Gastrocnemius medialis (tissue), 4 donors: ENCODE measurements at regions not wholly inside any gene's neighbourhood (a gene's known extent, or its start where the extent isn't known, plus 50 kb on each side); places are given as distances from the start of the nearest gene placed in this dataset.

ENCODE experiments used
- CTCF ChIP-seq, 5 experiments: fragments of 450-650 bp in 3 of 5; fragments of 200-600 bp in 2 of 5; sonication (generic) in 2 of 5; IDR thresholded peaks in 4 of 5; conservative IDR thresholded peaks in 1 of 5; 1 replicate in 4 of 5; 2 replicates in 1 of 5; pipeline ENCODE4 v1.5.1; 2016 to 2019; ENCODE audit warnings: antibody characterized with exemption in 5 of 5, mild to moderate bottlenecking in 3 of 5, moderate library complexity in 3 of 5
- POLR2A ChIP-seq, 2 donors: fragments of 450-650 bp; IDR thresholded peaks; one replicate each; pipeline ENCODE4 v1.6.1; 2017; ENCODE audit warnings: antibody characterized with exemption in 2 of 2, mild to moderate bottlenecking in 2 of 2, moderate library complexity in 2 of 2

- TF ChIP-seq CTCF (IDR thresholded peaks at IDR 0.05 in 4 of 5, conservative IDR thresholded peaks at IDR 0.05 in 1 of 5) (no peak), POLR2A (IDR thresholded peaks at IDR 0.05) (no peak)
These were observed 396.7 kb upstream of the MMADHC start for GRCh38 chr2:149984311-149984710.
